Body of pancreas (tissue), 4 donors: ENCODE measurements at regions not wholly inside any gene's neighbourhood (a gene's known extent, or its start where the extent isn't known, plus 50 kb on each side); places are given as distances from the start of the nearest gene placed in this dataset.

Source experiments
- ATAC-seq: fragments of 150-250 bp; one replicate; pipeline ENCODE4 v1.9.1; 2016
- DNase-seq, 4 donors: peaks; one replicate each; pipeline ENCODE4 v3.0.0-alpha.2; 2019
- H3K27ac ChIP-seq, 4 donors: fragments of 200-600 bp; sonication (generic); 1 replicate in 3 of 4; 2 replicates in 1 of 4; pipeline versions ENCODE4 v1.5.1 to v1.6.1; 2016 to 2019; ENCODE audit warnings: mild to moderate bottlenecking in 1 of 4, mixed read lengths in 1 of 4, moderate library complexity in 1 of 4
- H3K27me3 ChIP-seq, 2 donors: fragments of 200-600 bp; sonication (generic); one replicate each; pipeline ENCODE4 v1.6.0; 2016; ENCODE audit warnings: mild to moderate bottlenecking in 1 of 2
- H3K36me3 ChIP-seq, 2 donors: fragments of 200-600 bp; sonication (generic); replicated peaks in 1 of 2; 2 replicates each; pipeline ENCODE4 v1.5.1; 2016; ENCODE audit warnings: low read depth in 2 of 2; ENCODE audit not compliant: insufficient read depth in 1 of 2
- H3K4me1 ChIP-seq: fragments of 200-600 bp; sonication (generic); one replicate; pipeline ENCODE4 v1.6.0; 2016
- H3K4me3 ChIP-seq, 2 donors: fragments of 200-600 bp; sonication (generic); 1 replicate in 1 of 2; 2 replicates in 1 of 2; pipeline ENCODE4 v1.5.1; 2016 to 2019
- H3K9me3 ChIP-seq, 3 donors: fragments of 200-600 bp; sonication (generic); 1 replicate in 2 of 3; 2 replicates in 1 of 3; pipeline ENCODE4 v1.5.1; 2016
- POLR2A ChIP-seq, 3 donors: fragments of 450-650 bp; IDR thresholded peaks; one replicate each; pipeline ENCODE4 v1.6.1; 2016; ENCODE audit warnings: antibody characterized with exemption in 3 of 3, mild to moderate bottlenecking in 2 of 3
- WGBS, 2 donors: methylation state at CpG; one replicate each; pipeline ENCODE4 v1.1.5; 2017; 5-methylcytosine and 5-hydroxymethylcytosine counted together
- intact Hi-C: fragments of 100-400 bp; cut with DNase I; formaldehyde crosslinking; loops from one replicate; pipeline ENCODE4 v1.15.1; 2023
- TF ChIP-seq, protein P1 (sequence below), 7 experiments: fragments of 450-650 bp in 4 of 7; fragments of 200-600 bp in 3 of 7; sonication (generic) in 3 of 7; IDR thresholded peaks; one replicate each; pipeline ENCODE4 v1.5.1; 2016 to 2019; ENCODE audit warnings: antibody characterized with exemption in 7 of 7

DNA sequence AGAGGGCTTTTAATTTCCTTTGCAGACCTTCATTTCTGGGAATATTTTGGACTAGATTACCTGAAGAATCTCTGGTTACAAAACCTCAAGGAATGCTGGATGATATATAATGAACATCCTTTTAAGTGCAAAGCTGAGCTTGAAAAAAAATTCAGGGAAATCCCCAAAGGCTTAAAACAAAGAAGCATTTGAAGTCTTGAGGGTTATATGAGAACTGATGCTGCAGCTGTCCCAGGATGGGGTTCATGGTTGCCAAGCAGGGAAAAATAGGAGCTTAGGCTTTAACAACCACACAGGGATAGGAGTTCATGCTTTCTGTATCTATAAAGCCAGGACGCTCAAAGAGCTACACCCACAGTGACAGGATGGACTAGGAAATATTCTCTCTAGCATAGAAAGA is 150.4 kb upstream of the IRX5 start:
- no peak for ATAC-seq
- no peak overlapping the region for H3K4me3 ChIP-seq
- intact Hi-C loops = no loop called here
- no peaks in the 10 kb centered on the region for H3K4me1 ChIP-seq
- no peak for TF ChIP-seq POLR2A (IDR thresholded peaks at IDR 0.05)
- TF ChIP-seq, protein P1, sequence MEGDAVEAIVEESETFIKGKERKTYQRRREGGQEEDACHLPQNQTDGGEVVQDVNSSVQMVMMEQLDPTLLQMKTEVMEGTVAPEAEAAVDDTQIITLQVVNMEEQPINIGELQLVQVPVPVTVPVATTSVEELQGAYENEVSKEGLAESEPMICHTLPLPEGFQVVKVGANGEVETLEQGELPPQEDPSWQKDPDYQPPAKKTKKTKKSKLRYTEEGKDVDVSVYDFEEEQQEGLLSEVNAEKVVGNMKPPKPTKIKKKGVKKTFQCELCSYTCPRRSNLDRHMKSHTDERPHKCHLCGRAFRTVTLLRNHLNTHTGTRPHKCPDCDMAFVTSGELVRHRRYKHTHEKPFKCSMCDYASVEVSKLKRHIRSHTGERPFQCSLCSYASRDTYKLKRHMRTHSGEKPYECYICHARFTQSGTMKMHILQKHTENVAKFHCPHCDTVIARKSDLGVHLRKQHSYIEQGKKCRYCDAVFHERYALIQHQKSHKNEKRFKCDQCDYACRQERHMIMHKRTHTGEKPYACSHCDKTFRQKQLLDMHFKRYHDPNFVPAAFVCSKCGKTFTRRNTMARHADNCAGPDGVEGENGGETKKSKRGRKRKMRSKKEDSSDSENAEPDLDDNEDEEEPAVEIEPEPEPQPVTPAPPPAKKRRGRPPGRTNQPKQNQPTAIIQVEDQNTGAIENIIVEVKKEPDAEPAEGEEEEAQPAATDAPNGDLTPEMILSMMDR (IDR thresholded peaks at IDR 0.05) = no peak
- no peak overlapping the region for H3K27ac ChIP-seq
- no peaks in the 10 kb centered on the region for H3K27me3 ChIP-seq
- H3K9me3 ChIP-seq = no peaks in the 10 kb centered on the region
- WGBS, 2 donors = 33 to 38% methylated on average over 1 of the region's 1 CpG
- H3K36me3 ChIP-seq = no peaks in the 10 kb centered on the region
- no peak for DNase-seq

DNA sequence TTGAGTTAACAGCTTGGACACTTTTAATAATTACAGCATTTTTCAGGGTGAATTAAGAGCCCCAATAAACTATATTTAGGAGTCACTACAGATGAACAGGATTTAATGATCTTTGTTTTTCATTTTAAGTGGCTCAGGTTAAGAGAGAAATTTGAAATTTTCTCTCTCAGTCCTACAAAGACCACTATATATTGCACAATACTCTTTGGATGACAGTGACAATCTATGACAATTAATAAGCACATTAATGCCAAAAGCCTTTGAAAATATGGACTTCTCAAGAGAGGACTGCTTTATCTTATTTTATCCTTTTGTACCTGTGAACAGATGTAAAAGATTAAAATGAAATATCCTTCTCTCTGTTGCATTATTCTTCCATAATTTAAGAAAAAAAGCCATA is 151.1 kb upstream of the IRX5 start:
- no peaks in the 10 kb centered on the region for H3K36me3 ChIP-seq
- no peak overlapping the region for H3K4me3 ChIP-seq
- H3K9me3 ChIP-seq = no peaks in the 10 kb centered on the region
- TF ChIP-seq, protein P1 (IDR thresholded peaks at IDR 0.05) = no peak
- no peak for TF ChIP-seq POLR2A (IDR thresholded peaks at IDR 0.05)
- H3K27me3 ChIP-seq = no peaks in the 10 kb centered on the region
- no peak for ATAC-seq
- no peaks in the 10 kb centered on the region for H3K4me1 ChIP-seq
- DNase-seq = no peak
- intact Hi-C loops = no loop called here
- no peak overlapping the region for H3K27ac ChIP-seq

DNA sequence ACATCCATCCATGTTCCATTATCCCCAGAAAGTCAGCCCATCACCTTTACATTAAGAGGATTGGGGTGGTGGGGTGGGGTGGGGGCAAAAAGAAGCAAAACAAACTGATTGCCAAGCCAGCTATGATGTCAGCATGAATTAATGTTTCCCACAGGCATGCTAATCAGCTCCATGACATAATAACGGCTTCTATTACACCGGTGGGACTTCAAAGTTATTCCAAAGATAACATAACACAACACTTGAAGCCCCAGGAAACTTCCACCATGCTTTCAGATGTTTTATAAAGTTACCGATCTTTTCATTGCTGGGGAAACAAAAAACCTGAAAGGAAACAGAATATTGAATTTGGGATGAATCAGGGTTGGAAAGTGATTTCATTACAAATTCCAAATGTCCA is 155.9 kb upstream of the IRX5 start:
- intact Hi-C loops = no loop called here
- no peak overlapping the region for H3K4me3 ChIP-seq
- H3K4me1 ChIP-seq = no peaks in the 10 kb centered on the region
- no peaks in the 10 kb centered on the region for H3K36me3 ChIP-seq
- no peaks in the 10 kb centered on the region for H3K9me3 ChIP-seq
- no peak for TF ChIP-seq POLR2A (IDR thresholded peaks at IDR 0.05)
- TF ChIP-seq, protein P1 (IDR thresholded peaks at IDR 0.05) = no peak
- ATAC-seq = no peak
- no peak for DNase-seq
- H3K27ac ChIP-seq = no peak overlapping the region
- H3K27me3 ChIP-seq = no peaks in the 10 kb centered on the region
- 61 to 79% methylated on average over 3 of the region's 3 CpGs for WGBS, 2 donors

DNA sequence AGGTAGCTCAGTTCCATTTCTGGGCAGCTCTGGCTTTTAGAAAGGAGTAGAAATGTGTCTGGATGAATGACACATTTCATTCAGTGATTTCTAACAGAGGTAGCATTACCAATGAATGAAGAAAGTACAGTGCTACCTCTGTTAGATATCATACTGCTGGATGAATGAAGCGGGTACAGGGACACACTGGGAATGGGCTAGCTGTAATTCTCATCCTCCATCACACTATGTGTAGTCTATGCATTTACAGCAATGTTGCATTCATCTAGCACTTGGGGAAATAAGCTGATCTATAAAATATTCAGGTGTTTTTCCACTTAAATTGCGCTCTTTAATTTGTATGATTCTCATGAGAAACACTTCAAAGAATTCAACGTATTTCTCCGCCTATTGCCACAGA is 158.3 kb upstream of the IRX5 start:
- intact Hi-C loops = no loop called here
- WGBS, 2 donors = 68 to 83% methylated on average over 4 of the region's 4 CpGs
- H3K4me1 ChIP-seq = no peaks in the 10 kb centered on the region

DNA sequence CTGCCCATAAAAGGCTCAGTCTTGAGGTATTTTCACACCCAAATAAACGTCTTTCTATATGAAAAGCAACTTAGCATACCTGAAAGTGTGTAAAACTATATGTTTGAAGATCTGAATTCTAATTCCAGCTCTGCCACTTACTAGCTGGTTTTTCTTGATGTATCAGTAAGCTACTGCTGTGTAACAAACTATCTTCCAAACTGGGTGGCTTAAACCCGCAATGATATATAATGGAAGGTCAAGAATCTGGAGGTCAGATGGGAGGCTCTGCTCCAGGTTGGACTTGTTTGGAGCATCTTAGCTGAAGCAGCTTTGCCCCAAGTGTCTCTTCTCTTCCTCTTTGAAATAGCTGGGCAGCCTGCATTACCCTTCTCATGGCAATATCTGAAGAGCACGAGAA is 164.3 kb upstream of the IRX5 start:
- Histone ChIP-seq H3K27ac (no peak overlapping the region), H3K27me3 (no peaks in the 10 kb centered on the region), H3K4me1 (no peaks in the 10 kb centered on the region), H3K36me3 (no peaks in the 10 kb centered on the region), H3K9me3 (no peaks in the 10 kb centered on the region), H3K4me3 (no peak overlapping the region)
- ATAC-seq (no peak), DNase-seq (no peak)
- intact Hi-C loops = no loop called here
- 62 to 65% methylated on average over 3 of the region's 3 CpGs for WGBS, 2 donors
- TF ChIP-seq, protein P1 (IDR thresholded peaks at IDR 0.05) = no peak
- TF ChIP-seq POLR2A (IDR thresholded peaks at IDR 0.05) = no peak

More for the DNA sequence above, 158.3 kb upstream of the IRX5 start:
- Histone ChIP-seq H3K27ac (no peak overlapping the region), H3K27me3 (no peaks in the 10 kb centered on the region), H3K9me3 (no peaks in the 10 kb centered on the region), H3K4me3 (no peak overlapping the region), H3K36me3 (no peaks in the 10 kb centered on the region)
- TF ChIP-seq POLR2A (IDR thresholded peaks at IDR 0.05) = no peak
- TF ChIP-seq, protein P1 (IDR thresholded peaks at IDR 0.05) = no peak
- no peak for DNase-seq
- no peak for ATAC-seq
